Esophagus mucosa (tissue), 1 donor: ENCODE measurements at regions not wholly inside any gene's neighbourhood (a gene's known extent, or its start where the extent isn't known, plus 50 kb on each side); places are given as distances from the start of the nearest gene placed in this dataset.

Experiments
- ATAC-seq: fragments of 200-7000 bp; cut with Tn5 transposase; one replicate; pipeline ENCODE4 v1.9.1; 2020
- donor health status: DM: yes; HTN: yes; CAD: no.

DNA sequence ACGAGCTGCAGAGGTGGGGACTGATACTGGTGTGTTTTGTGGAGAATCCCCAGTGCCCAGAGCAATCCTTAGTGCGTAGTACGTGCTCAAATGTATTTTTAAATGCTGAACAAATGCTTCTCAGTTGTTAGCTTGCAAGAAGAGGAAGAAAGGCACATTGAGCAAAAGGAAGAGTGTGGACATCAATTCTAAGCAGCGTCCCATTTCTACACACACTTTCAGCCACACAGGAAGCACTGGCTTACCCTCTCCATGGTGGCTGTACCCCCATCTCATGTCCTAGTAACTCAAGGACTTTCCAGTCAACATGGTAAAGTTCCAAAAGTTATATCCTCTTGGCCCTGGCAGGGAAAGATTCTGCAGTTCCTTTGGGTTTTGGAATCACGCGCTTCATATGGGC is 98.8 kb upstream of the NXT1 start:
- ATAC-seq = no peak

DNA sequence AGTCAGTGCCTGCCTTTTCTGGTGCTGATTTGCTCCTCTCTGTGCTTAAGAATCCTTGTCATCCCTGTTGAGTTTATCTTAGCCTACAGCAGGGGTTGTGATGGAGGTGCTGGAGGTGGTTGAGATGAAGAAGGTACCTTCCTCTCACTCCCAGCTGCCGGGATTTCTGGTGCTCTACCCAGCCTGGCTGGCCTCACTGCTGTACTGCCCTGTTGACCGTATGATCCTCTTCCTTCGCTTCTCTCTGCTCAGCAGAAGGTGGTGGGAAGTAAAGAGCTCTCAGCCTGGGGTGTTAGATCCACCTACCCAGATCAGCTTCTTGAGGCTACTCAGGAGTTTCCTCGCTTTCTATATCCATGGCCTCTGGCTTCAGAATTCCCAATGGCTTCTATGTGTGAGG is 101.0 kb upstream of the NXT1 start:
- ATAC-seq = no peak

DNA sequence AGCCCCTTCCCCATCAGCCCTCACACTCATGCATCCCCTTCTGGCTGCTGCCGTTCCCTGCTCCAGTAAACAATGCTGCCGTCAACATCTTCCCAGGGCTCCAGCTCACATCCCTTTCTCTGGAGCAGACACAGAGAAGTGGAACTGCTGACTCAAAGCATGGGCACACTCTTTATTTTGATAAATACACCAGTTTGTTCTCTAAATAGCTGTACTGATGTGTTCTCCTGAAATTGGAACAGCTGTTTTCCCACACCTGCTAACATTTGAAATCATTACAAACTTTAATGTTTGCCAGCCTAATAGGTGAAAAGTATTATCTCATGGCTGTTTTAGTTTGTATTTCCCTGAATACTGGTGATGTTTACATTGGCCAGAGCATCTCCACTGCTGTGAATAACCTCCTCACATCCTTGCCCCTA is 102.1 kb upstream of the NXT1 start:
- no peak for ATAC-seq

DNA sequence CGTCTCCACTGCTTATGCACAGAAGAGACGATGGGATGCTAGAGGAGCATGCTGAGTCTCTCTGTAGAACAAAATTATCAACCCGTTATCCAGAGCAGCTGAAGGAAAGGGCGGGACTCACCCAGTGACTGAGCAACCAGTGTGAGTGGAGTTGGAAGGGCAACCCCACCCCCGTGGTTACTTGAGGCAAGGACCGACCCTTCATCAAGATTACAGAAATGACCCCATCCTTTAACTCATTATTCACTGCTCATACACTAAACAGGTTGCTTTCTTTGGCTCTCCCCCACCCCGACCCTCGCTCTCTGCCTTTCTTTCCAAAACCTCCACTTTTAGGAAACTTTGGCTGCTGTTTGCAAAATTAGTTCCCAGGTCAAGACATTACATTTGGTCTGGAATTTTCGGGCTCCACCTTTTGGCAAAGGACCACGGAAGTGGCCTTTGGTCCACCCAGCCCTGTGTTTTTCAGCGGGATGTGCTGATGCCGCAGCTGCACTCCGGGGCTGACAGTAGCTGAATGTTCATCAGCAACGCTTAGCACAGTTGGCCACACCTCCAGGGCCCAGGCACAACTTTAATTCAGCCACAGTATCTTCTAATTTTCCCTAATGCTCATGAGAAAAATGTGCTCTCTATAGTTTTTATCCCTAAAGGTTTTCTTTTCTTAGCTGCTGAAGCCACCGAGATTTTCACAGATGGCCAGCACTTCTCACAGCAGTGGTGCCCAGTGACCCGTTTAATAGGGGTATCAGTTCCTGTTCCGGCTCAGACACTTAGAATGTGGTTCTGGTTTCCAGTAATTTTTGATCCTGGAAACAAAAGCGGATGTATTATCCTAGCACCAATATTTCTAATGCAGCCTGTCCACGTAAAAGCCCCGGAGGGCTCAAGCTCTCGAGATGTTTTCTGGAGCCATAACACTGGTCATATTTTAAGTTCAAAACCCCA is 103.6 kb upstream of the NXT1 start:
- ATAC-seq = no peak

DNA sequence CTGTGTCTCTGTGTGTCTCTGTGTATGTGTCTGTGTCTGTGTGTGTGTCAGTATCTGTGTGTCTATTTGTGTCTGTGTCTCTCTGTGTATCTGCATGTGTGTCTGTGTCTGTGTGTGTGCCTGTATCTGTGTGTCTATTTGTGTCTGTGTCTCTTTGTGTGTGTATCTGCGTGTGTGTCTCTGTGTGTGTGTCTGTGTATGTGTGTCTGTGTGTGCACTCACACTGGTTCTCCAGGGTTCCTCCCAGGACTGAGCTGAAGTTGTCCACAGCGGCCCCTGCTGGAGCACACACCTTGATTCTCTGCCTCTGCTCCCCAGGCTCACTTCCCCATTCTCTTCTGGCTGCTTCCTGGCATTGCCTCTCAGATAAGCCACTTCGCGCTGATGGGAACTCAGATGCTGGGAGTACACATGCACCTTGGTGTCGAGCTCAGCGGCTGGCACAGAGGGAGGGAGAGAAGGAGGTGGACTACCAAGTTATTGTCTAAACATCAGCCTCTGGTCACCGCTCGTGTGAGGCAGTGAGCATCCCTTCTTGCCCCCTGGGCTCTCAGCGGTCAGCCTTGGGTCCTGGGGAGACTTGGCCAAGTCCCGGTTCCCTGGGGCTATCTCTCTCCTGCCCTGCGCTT is 104.9 kb upstream of the NXT1 start:
- ATAC-seq = peak; percentile 85

DNA sequence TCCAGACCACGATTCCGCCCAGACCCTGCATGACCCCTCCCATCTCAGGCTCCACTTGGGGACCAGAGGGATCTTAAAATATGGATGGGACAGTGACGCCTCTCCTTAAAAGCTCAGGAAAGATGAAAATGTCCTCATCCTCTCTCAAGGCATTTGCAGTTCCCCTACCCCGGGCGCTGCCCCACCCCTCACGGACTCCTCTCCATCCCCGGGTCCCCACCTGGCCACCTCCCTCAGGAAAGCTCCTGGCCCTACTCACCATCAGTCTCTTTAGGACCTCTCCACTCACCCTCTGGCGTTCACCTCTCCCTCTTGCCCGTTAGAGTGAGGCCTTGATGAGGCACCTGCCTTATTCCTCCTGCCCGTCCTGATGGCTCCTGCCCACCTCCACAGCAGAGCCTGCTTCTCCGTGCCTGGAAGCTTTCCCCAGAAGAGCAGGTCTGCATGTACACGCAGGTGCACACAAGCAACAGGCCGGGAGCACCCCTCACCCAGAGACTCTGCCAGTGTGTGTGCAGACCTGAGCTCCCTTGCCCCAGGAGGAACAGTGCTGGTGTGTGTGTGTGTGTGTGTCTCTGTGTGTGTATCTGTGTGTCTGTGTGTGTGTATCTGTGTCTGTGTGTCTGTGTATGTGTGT is 105.6 kb upstream of the NXT1 start:
- ATAC-seq = peak; percentile 18

DNA sequence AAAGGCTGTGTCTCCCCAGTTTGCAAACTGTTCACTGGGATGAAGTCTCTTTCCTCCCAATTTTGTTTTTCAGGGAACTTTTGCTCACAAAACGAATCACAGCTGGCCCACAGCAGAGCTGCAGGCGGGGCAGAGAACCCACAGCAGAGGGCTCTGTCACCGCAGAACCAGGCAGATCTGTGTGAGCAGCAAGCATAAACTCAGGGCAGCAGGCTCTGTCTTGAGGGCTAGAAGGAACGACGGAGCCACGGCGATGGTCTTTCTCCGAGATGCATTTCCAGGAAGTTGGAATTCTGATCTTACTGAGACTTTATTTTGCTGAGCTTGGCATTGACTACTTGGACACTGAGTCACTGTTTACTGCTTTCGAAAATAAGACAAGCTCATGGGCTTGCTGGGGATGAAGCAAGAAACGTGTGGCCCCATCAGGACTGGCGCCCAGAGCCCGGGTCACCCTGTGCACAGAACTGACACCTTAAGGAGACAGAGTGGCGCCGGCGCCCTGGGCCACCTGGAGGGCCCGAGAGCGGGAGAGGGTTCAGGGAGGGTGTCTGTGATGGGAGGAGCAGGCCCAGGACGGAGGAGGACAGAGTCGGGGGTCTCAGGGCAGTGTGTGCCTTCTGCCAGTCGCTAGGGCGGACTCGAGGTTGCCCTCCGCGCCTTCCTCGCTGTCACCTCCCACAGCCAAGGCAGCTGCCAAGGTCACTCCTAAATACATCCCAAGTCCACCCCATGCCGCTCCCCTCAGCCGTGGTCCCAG is 106.3 kb upstream of the NXT1 start:
- no peak for ATAC-seq

DNA sequence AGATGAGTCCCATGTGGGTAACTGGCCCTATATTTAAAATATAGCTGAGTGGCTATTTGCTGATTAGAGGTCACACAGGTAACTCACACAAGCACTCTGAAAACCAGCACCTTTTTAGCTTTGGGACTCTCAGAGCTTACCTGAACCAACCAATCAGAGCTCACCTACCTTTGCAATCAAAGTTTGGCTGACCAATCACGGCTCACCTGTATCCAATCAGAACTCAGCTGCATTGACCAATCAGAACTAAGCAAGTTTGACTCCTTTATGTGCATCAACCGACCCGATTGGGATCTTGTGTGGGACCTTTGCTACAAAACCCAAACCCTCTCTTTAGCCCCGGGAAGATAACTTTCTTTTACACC is 106.8 kb upstream of the NXT1 start:
- no peak for ATAC-seq

DNA sequence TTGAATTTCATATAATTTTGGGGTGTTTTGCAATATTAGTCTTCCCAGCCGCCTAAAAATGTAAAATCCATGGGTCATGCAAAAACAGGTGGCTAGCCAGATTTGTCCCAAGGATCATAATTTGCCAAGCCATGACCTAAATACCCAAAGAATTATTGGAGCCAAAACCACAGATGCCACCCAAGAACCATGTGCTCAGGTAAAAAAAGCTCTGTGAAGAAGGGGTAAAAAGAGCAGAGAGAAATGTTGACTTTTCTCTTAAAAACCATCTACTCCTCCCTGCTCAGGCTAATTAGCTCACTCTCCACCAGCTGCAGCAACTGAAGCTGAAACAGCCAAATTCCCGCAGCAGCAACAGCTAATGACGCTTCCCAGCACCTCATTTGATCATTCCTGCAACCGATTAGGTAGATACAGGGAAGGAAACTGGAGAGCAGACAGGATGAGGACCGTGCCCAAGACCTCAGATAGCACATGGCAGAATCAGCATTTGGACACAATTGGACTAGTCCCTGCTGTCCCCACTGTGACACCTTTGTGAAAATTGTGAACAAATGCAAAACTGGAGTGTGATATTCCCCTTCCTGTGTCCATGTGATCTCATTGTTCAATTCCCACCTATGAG is 107.9 kb upstream of the NXT1 start:
- ATAC-seq = no peak

DNA sequence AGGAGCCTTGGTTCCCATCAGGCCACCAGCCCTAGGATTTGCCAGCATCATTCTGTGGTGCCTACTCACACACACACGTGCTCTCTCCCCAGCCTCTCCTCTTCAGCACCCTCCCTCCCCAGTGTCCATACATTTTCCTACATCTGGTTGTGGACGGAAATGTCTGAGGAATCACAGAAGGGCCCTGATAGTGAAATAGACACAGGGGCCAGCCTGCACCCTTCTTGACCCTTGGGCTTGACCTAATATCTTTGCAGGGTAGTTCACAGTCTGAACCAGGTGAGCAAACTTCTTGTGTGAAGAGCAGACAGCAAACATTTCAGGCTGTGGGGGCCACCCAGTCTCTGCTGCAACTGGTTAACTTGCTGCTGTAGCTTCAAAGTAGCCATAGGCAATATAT is 108.5 kb upstream of the NXT1 start:
- no peak for ATAC-seq

DNA sequence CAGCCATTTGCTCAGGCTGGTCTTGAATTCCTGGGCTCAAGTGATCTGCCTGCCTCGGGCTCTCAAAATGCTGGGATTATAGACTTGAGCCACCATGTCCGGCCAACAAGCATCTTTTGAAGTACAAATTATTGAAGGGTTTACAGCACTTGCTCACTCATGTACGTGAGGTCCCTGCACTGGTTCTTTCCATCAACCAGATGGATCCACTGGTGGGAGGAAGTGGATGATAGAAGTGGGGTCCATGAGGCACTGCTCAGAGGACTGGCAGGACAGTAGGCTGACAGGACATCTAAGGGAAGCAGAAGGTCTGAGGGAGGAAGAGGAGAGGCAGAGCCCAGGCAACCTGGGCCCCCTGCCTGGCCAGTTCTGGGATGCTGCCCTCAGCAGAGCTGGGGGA is 109.2 kb upstream of the NXT1 start:
- ATAC-seq = no peak

DNA sequence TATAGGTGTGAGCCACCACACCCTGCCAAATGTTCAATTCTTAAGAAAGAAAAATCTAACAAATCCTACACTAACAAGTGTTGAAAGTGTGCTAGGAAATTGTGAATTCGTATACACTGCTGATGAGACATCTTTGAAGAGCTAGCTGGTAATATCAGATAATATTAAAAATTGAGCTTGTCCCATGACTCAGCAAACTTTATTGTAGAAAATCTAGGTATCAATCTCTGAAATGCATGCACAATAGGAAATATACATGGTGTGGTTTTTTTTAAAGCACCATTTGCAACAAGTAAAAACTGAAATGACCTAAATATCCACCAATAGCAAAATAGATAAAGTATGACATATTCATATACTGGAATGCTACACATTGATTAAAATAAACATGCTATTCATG is 110.1 kb upstream of the NXT1 start:
- ATAC-seq = no peak

DNA sequence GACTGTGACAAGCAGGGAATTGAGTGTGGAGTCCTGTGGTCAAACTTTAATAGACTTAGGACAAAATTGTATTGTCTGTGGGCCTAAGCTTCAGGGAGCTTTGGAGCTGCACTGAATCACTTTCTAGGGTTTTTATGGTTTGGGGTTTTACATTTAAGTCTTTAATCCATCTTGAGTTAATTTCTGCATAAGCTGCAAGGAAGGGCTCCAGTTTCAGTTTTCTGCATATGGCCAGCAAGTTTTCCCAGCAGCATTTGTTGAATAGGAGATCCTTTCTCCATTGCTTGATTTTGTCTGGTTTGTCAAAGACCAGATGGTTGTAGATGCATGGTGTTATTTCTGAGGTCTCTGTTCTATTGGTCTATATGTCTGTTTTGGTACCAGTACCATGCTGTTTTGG is 113.4 kb upstream of the NXT1 start:
- no peak for ATAC-seq

DNA sequence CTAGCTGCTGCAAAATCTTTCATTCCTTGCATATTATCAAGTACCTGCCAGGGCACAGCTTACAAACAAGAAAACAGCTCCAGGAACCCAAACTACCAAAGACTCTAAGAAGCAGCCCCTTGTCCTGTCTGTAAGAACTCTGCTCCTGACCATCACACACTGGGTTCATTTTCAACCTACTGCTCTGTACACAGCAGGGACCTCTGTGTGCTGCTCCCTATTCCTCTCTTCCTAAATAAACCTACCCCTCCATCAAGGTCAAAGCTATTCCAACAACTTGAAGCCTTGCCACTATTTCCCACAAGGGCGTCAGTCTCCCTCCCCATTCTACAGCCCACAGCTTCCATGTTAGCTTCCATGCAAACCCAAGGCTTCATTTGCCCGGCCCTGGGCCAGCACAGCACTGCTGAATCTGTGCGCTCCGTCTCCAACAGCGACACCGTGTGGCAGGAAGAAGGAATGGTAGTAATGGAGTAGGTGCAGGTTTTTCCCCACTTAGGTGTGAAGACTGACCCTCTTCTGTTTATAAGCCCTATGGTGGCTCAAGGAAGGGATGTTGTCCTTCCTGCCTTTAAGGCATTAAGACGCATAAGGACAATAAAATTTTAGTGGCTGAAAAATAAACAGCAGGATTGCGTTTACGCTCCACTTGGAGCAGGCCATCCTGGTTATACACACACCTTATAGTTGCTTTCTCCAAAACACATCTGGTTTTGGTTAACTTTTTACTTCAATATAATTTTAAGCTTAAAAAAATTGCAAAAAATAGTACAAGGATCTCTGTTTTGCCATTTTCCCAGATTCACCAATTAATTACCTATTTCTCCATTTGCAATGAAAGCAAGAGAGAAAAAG is 115.2 kb upstream of the NXT1 start:
- ATAC-seq = peak; percentile 90

DNA sequence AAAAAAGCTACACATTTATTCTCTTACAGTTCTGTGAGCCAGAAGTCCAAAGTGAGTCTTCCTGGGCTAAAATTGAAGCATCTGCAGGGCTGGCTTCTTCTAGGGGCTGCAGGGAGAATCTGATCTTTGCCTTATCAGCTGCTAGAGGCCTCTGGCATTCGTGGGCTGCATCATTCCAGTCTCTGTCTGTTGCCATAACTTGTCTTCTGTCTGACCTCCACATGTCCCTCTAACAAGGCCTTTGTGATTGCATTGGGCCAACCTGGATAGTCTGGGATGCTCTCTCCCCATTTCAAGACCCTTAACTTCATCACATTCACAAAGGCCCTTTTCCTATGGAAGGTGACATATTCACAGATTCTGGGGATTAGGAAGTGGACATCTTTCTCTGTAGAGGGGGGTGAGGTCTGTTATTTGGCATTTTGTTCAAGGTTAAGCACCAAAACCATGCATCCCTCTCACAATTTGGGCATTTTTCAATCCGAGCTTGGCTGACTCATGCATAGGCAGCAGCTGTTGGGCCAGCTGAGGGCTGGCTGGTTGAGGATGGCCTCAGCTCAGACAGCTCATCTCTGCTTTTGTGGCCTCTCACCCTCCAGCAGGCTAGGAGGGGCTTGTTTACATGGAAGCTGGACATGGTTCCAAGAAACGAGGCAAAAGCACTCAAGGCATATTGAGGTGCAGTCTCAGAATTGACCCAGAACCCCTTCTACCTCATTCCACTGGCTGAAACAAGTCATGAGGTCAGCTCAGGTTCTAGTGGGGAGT is 116.1 kb upstream of the NXT1 start:
- ATAC-seq = no peak

DNA sequence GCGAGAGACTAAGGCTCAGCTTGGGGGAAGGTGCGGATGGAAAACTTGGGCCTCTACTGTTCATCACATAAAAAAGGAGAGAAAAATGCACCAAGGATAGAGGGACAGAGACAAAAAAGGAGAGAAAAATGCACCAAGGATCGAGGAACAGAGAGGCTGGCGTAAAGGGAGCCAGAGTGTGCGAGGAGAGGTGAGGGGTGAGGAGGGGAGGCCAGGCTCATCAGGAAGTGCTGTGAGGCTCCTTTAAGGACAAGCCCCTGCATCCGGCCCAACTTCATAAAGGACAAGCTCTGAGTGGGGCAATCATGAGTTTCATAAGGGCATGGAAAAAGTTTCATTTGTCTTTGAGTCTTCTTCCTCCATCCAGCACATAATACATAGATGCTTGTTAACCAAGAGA is 117.2 kb upstream of the NXT1 start:
- no peak for ATAC-seq

DNA sequence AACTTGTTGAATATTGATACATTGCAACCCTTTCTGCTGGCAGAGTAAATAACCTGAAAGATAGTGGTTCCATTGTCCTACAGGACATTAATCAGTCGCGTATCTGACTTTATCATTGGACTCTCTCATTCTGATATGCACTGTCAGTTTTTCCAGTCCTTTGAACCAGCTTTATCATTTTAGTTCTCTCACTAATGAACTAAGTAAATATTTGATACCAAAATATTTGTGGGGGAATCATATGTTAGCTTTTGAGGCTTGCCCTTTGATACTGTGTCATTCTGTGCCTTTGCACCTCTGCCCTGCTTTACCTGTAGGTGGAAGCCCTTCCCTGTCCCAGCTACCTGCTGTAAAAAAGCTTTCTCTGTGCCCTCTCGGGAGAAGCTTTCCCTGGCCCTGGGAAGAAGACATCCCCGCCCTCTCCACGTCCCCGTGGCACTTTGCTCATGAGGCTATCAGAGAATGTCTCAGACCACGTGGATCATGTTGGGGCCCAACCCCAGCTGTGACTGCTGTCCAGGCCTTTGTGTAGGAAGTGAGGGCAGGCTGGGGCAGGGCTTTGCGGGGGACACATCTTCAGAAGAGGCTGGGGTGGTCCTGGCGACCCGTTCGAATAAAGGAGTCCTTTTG is 117.8 kb upstream of the NXT1 start:
- no peak for ATAC-seq

DNA sequence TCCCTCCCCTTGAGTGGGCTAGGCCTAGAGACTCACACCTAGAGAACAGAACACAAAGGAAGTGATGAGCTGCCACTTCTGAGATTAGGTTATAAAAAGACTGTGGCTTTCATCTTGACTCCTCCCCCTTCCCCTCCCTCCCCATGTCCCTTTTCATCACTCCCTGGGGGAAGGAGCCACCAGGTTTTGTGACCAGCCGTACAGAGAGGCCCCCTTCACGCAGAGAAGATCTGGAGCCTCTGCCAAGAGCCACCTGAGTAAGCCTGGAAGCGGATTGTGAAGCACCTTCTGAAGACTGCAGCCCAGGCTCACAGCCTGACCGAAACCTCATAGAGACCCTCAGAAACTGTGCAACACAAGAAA is 118.4 kb upstream of the NXT1 start:
- no peak for ATAC-seq

DNA sequence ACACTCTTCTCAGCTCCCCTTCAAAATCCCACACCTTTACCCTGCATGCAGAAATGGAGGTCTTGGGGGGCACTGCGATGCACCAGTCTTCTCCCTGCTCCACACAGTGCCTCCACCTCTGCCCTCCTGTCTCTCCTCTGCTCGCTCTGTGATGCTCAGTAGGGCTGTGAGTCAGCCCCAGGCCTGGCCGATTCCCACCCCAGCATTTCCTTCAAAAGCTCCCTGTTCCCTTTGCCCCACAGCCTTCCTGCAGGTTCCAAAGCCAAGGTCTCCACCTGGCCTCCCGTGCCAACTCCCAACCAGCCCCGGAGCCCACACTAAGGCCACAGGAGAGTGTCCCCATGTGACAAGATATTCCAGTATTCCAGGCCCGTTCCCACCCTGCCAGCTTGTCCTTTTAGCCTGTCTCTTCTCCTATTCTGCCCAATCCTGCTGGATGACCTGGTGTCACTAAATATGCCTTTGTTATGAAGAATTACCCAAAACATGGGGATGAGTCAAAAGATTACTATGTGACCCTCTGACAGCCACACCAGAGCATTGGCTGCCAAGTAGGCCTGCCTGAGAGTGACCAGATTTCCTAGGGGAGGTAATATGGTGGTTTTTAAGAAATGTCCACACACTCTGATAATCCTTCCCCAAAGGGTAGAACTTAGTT is 118.9 kb upstream of the NXT1 start:
- no peak for ATAC-seq
